GM20000 (cell line): ENCODE measurements at regions not wholly inside any gene's neighbourhood (a gene's known extent, or its start where the extent isn't known, plus 50 kb on each side); places are given as distances from the start of the nearest gene placed in this dataset.

Experiments used
- DNase-seq: peaks from one replicate; pipeline ENCODE4 v3.0.0; 2012; ENCODE audit warnings: low spot score
- TF ChIP-seq, protein P1 (sequence below): IDR thresholded peaks from 2 replicates; pipeline ENCODE4 v1.5.1; 2012; ENCODE audit warnings: mild to moderate bottlenecking, control low read depth; ENCODE audit errors: extremely low read depth, missing control alignments

DNA sequence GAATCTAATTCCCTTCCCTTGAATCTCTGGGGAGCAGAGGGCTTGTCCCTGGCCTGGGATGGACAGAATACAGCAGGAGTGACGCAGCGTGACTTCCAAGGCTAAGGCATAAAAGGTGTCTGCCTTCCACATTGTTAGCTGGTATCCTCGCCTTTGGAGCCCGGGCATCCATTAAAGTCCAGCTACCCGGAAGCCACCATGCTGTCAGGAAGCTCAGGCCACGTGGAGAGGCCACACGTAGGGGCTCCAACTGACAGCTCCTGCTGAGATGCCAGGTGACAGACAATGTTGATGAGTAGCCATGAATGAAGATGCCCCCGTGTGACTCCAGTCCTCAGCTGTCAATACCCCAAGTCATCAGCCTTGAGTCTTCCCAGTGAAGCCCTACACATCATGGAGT is 99.9 kb downstream of the OAT start:
- TF ChIP-seq, protein P1, sequence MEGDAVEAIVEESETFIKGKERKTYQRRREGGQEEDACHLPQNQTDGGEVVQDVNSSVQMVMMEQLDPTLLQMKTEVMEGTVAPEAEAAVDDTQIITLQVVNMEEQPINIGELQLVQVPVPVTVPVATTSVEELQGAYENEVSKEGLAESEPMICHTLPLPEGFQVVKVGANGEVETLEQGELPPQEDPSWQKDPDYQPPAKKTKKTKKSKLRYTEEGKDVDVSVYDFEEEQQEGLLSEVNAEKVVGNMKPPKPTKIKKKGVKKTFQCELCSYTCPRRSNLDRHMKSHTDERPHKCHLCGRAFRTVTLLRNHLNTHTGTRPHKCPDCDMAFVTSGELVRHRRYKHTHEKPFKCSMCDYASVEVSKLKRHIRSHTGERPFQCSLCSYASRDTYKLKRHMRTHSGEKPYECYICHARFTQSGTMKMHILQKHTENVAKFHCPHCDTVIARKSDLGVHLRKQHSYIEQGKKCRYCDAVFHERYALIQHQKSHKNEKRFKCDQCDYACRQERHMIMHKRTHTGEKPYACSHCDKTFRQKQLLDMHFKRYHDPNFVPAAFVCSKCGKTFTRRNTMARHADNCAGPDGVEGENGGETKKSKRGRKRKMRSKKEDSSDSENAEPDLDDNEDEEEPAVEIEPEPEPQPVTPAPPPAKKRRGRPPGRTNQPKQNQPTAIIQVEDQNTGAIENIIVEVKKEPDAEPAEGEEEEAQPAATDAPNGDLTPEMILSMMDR: no peak
- no peak for DNase-seq

DNA sequence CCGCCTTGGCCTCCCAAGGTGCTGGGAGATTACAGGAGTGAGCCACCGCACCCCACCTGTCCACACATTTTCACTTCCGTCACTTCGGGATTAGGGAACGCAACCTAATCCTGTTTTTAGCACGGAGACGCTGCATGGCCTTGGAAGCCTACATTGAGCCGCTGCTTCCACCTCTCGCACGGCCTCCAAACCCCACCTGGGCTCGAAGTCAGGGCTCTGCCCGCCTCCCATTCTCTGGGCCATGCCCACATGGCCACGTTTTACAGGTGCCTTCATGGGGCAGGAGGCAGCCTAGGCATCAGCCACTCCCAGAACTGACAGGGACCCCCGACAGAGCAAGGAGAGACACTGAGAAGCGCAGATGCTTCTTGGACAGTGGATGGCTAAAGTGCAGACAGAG is 100.6 kb downstream of the OAT start:
- no peak for DNase-seq
- TF ChIP-seq, protein P1: no peak

DNA sequence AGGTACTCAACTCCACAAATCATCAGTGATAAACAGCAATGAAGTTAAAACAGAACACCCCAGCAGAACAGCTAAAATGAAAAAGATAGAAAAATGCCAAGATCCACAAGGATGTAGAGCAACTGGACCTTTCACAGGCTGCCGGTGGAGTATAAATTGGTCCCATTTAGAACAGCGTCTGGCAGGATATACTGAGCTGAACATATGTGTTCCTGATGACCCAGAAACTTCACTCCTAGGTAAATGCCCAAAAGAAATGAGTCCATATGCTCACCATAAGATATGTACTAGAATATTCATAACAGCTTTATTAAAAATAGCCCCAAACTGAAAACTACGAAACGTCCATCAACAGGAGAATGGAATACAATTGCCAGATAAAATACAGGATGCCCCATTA is 102.4 kb downstream of the OAT start:
- TF ChIP-seq, protein P1: no peak
- DNase-seq: no peak

DNA sequence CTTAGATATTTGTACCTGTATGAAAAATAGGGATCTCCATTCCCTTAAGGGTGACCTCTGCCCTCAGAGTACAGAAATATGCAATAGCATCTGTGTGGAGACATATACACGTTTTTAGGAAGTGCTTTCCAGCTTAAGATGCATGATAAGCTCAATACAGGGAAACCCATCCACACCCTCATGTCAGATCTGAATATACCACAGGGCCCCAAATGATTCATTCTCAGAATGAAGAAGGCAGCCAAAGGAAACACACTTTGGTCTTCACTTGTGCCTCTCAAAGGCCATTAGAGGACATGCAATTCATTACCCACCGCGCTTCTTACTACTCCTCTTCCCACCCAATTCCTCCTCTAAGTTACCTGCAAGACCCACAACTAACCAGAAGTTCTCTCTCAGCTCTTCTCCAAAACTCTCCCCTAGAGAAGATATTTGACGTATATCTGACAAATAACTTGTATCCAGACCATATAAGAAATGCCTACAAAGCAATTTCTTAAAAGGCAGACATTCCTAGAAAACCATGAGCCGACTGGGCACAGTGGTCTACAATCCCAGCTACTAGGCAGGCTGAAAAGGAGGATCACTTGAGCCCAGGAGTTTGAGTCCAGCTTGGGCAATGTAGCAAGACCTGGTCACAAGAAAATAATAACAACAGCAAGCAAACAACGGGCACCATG is 103.0 kb downstream of the OAT start:
- no peak for DNase-seq
- TF ChIP-seq, protein P1: no peak

DNA sequence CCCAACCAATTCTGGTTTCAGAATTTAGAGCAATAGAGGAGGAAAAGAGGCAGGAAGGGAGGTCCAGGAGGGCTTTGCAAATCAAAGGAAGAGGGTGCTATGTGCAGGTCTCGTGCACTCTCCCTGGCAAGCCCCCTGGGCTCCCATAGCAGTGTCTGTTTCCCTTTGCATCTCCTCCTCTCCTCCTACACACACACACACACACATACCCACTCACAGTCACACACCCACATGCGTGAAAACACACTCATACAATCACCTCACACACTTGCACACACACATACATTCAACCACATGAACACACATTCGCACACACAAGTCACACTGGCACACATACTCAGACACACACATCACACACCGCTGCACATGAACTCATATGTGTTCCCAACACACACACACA is 105.3 kb downstream of the OAT start:
- no peak for DNase-seq
- TF ChIP-seq, protein P1: no peak

DNA sequence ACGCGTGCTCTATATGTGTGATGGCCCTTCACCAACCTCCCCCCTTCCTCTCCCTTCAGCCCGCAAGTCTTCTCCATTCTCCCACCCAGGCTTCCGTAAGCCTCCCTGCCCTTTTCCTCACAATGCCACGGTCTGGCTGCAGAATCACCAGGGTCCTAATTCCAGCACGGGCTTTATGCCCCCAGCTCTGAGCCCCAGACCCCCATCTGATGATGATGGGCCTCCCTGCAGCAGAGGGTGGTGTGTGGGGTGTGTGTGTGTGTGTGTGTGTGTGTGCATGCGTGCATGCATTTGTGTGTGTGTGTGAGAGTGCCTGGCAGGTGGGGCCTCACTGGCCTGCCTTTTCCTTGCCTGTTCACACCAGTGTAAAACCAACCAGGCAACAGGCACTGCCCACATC is 109.9 kb downstream of the OAT start:
- TF ChIP-seq, protein P1: no peak
- no peak for DNase-seq

DNA sequence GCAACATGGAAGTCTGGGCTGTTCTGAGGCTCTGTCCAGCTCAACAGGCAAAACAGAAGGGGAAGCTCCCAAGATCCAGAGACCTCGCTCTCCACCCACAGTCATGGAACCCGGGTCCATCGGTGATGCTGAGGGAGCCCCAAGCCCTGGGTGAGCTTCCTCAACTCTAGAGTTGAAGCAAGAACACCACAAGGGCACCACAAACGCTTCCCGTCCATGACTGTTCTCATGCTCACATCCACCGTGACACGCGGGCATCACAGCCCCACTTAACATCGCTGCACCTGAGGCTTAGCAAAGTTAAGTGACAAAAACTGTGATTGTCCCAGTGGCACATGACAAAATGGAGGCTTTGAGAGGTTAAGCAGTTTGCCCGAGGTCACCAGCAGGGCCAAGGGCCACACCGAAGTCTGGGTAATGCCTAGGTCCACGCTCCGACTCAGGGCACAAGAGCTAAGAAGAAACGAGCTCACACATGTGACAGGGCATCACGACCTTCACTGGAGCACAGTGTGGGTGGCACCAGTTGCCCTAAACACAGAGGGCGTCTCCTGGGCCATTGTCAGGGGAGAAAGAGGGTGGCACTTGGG is 110.6 kb downstream of the OAT start:
- TF ChIP-seq, protein P1: no peak
- DNase-seq: no peak
